HEK293 (cell line): ENCODE measurements at regions not wholly inside any gene's neighbourhood (a gene's known extent, or its start where the extent isn't known, plus 50 kb on each side); places are given as distances from the start of the nearest gene placed in this dataset.

Source experiments
- CTCF ChIA-PET: fragments of 350-600 bp; formaldehyde crosslinking; extraction: SDS; loops from one replicate; lab custom pipeline; 2021; ENCODE audit warnings: antibody characterized with exemption; lab: Yijun Ruan, JAX
- POLR2A ChIA-PET: fragments of 300-600 bp; formaldehyde crosslinking; extraction: SDS; loops from one replicate; lab custom pipeline; 2020; ENCODE audit warnings: antibody characterized with exemption, inconsistent platforms; lab: Yijun Ruan, JAX
- H3K27ac ChIP-seq: fragments of 200-500 bp; sonication (Bioruptor generic); 2 replicates; pipeline ENCODE4 v1.5.1; 2014; ENCODE audit warnings: low read depth, low read length, control low read depth, inconsistent platforms; ENCODE audit errors: extremely low read depth
- H3K36me3 ChIP-seq, 2 experiments: fragments of 200-500 bp in 1 of 2; sonication (Bioruptor generic) in 1 of 2; 1 replicate in 1 of 2; 2 replicates in 1 of 2; pipeline ENCODE4 v1.5.1; 2014 to 2017; ENCODE audit warnings: inconsistent platforms in 2 of 2, low read length in 2 of 2; ENCODE audit not compliant: control insufficient read depth in 2 of 2, insufficient read depth in 1 of 2
- H3K4me1 ChIP-seq: fragments of 200-500 bp; sonication (Bioruptor generic); 2 replicates; pipeline ENCODE4 v1.5.1; 2014; ENCODE audit warnings: mild to moderate bottlenecking, low read length, inconsistent platforms; ENCODE audit not compliant: control insufficient read depth, insufficient read depth
- H3K4me3 ChIP-seq: 2 replicates; pipeline ENCODE4 v1.5.1; 2011; ENCODE audit warnings: low read depth, mild to moderate bottlenecking, control low read depth, low read length, moderate library complexity
- H3K9me3 ChIP-seq: fragments of 200-500 bp; sonication (Bioruptor generic); 2 replicates; pipeline ENCODE4 v1.5.1; 2014; ENCODE audit warnings: low read depth, low read length, inconsistent platforms; ENCODE audit not compliant: control insufficient read depth, insufficient read depth
- ELK4 ChIP-seq: IDR thresholded peaks from 2 replicates; pipeline ENCODE4 v1.6.1; 2011; ENCODE audit warnings: mild to moderate bottlenecking, low read depth, low read length, borderline replicate concordance
- GFI1B ChIP-seq: fragments of 450-650 bp; formaldehyde crosslinking; IDR thresholded peaks from 2 replicates; pipeline ENCODE4 v1.5.1; 2016; ENCODE audit warnings: missing biosample characterization, missing genetic modification characterization
- MEIS1 ChIP-seq: sonication (generic); formaldehyde crosslinking; IDR thresholded peaks from 2 replicates; pipeline ENCODE4 v1.8.1; 2022; ENCODE audit warnings: missing genetic modification reagents, mild to moderate bottlenecking, borderline replicate concordance
- PRDM6 ChIP-seq: fragments of 450-650 bp; formaldehyde crosslinking; IDR thresholded peaks from 2 replicates; pipeline ENCODE4 v1.5.1; 2017; ENCODE audit warnings: missing biosample characterization, missing genetic modification characterization
- RBAK ChIP-seq: fragments of 450-650 bp; formaldehyde crosslinking; IDR thresholded peaks from 2 replicates; pipeline ENCODE4 v1.5.1; 2016; ENCODE audit warnings: missing biosample characterization, missing genetic modification characterization
- YY2 ChIP-seq: fragments of 450-650 bp; formaldehyde crosslinking; IDR thresholded peaks from 2 replicates; pipeline ENCODE4 v1.5.1; 2016; ENCODE audit warnings: missing biosample characterization, missing genetic modification characterization
- ZBTB44 ChIP-seq: fragments of 450-650 bp; IDR thresholded peaks from 2 replicates; pipeline ENCODE4 v1.5.1; 2018; ENCODE audit warnings: missing biosample characterization, mild to moderate bottlenecking, missing genetic modification characterization
- ZBTB8A ChIP-seq: fragments of 450-650 bp; formaldehyde crosslinking; IDR thresholded peaks from 2 replicates; pipeline ENCODE4 v1.5.1; 2016; ENCODE audit warnings: missing biosample characterization, missing genetic modification characterization
- ZFHX2 ChIP-seq: fragments of 450-650 bp; formaldehyde crosslinking; conservative IDR thresholded peaks from 2 replicates; pipeline ENCODE4 v1.5.1; 2016; ENCODE audit warnings: missing biosample characterization, missing genetic modification characterization
- ZNF121 ChIP-seq: fragments of 450-650 bp; formaldehyde crosslinking; IDR thresholded peaks from 2 replicates; pipeline ENCODE4 v1.5.1; 2016; ENCODE audit warnings: missing biosample characterization, missing genetic modification characterization
- ZNF148 ChIP-seq: fragments of 450-650 bp; formaldehyde crosslinking; IDR thresholded peaks from 2 replicates; pipeline ENCODE4 v1.5.0; 2017; ENCODE audit warnings: missing biosample characterization, missing genetic modification characterization, borderline replicate concordance
- ZNF24 ChIP-seq: fragments of 450-650 bp; formaldehyde crosslinking; IDR thresholded peaks from 2 replicates; pipeline ENCODE4 v1.5.1; 2016; ENCODE audit warnings: missing biosample characterization, missing genetic modification characterization
- ZNF248 ChIP-seq: fragments of 450-650 bp; formaldehyde crosslinking; IDR thresholded peaks from 2 replicates; pipeline ENCODE4 v1.5.1; 2017; ENCODE audit warnings: missing biosample characterization, missing genetic modification characterization
- ZNF280C ChIP-seq: fragments of 450-650 bp; formaldehyde crosslinking; IDR thresholded peaks from 2 replicates; pipeline ENCODE4 v1.5.1; 2016; ENCODE audit warnings: missing biosample characterization, missing genetic modification characterization
- ZNF311 ChIP-seq: fragments of 450-650 bp; formaldehyde crosslinking; IDR thresholded peaks from 2 replicates; pipeline ENCODE4 v1.5.1; 2017; ENCODE audit warnings: missing biosample characterization, missing genetic modification characterization, borderline replicate concordance
- ZNF473 ChIP-seq: fragments of 450-650 bp; formaldehyde crosslinking; IDR thresholded peaks from 2 replicates; pipeline ENCODE4 v1.5.1; 2017; ENCODE audit warnings: missing biosample characterization, missing genetic modification characterization
- ZNF48 ChIP-seq: fragments of 450-650 bp; formaldehyde crosslinking; IDR thresholded peaks from 2 replicates; pipeline ENCODE4 v1.5.1; 2016; ENCODE audit warnings: missing biosample characterization, missing genetic modification characterization
- ZNF510 ChIP-seq: fragments of 450-650 bp; formaldehyde crosslinking; IDR thresholded peaks from 2 replicates; pipeline ENCODE4 v1.5.1; 2018; ENCODE audit warnings: mild to moderate bottlenecking, missing genetic modification characterization, missing biosample characterization; ENCODE audit not compliant: insufficient replicate concordance
- ZNF530 ChIP-seq: fragments of 450-650 bp; formaldehyde crosslinking; IDR thresholded peaks from 2 replicates; pipeline ENCODE4 v1.5.1; 2016; ENCODE audit warnings: low read depth, missing biosample characterization, missing genetic modification characterization
- ZNF555 ChIP-seq: fragments of 450-650 bp; formaldehyde crosslinking; conservative IDR thresholded peaks from 2 replicates; pipeline ENCODE4 v1.5.1; 2017; ENCODE audit warnings: missing biosample characterization, mild to moderate bottlenecking, missing genetic modification characterization, inconsistent platforms
- ZNF561 ChIP-seq: fragments of 450-650 bp; IDR thresholded peaks from 2 replicates; pipeline ENCODE4 v1.5.1; 2018; ENCODE audit warnings: missing biosample characterization, missing genetic modification characterization, borderline replicate concordance
- ZNF621 ChIP-seq: fragments of 450-650 bp; formaldehyde crosslinking; IDR thresholded peaks from 2 replicates; pipeline ENCODE4 v1.5.1; 2017; ENCODE audit warnings: missing biosample characterization, missing genetic modification characterization
- ZNF626 ChIP-seq: fragments of 450-650 bp; sonication (Bioruptor Pico); formaldehyde crosslinking; IDR thresholded peaks from 2 replicates; pipeline ENCODE4 v1.5.1; 2018; ENCODE audit warnings: missing biosample characterization, missing genetic modification characterization, inconsistent platforms
- ZNF629 ChIP-seq: fragments of 450-650 bp; formaldehyde crosslinking; IDR thresholded peaks from 2 replicates; pipeline ENCODE4 v1.5.1; 2017; ENCODE audit warnings: missing biosample characterization, missing genetic modification characterization
- ZNF645 ChIP-seq: fragments of 450-650 bp; formaldehyde crosslinking; IDR thresholded peaks from 2 replicates; pipeline ENCODE4; 2016; ENCODE audit warnings: missing biosample characterization, missing genetic modification characterization
- ZNF76 ChIP-seq: fragments of 450-650 bp; formaldehyde crosslinking; IDR thresholded peaks from 2 replicates; pipeline ENCODE4; 2016; ENCODE audit warnings: low read depth, missing biosample characterization, missing genetic modification characterization, borderline replicate concordance
- ZNF843 ChIP-seq: fragments of 450-650 bp; formaldehyde crosslinking; IDR thresholded peaks from 2 replicates; pipeline ENCODE4 v1.5.1; 2016; ENCODE audit warnings: missing biosample characterization, missing genetic modification characterization

- TF ChIP-seq PRDM6 (tag by site-specific recombination): no peak
- TF ChIP-seq ZNF621: no peak
- TF ChIP-seq ZNF48 (tag by site-specific recombination): no peak
- TF ChIP-seq MEIS1: no peak
- TF ChIP-seq ZFHX2: no peak
- TF ChIP-seq ZNF530 (tag by site-specific recombination): no peak
- TF ChIP-seq YY2 (tag by site-specific recombination): no peak
- TF ChIP-seq GFI1B (tag by site-specific recombination): no peak
- no peak for TF ChIP-seq ZNF148 (tag by site-specific recombination)
- no peak for TF ChIP-seq ZNF76 (tag by site-specific recombination)
- no peak for TF ChIP-seq ZNF645 (tag by site-specific recombination)
These were observed 118.3 kb downstream of the KLF6 start (continued) for GRCh38 chr10:3666525-3667302.

GRCh38 chr10:3665316-3665908, 119.6 kb downstream of the KLF6 start:
- H3K36me3 ChIP-seq: no peaks in the 10 kb centered on the region
- ChIA-PET POLR2A (no interaction called here), CTCF (no interaction called here)
- H3K27ac ChIP-seq: no peak overlapping the region
- H3K9me3 ChIP-seq: no peaks in the 10 kb centered on the region
- H3K4me1 ChIP-seq: no peaks in the 10 kb centered on the region
- H3K4me3 ChIP-seq: no peak overlapping the region
- TF ChIP-seq ZNF121 (tag by site-specific recombination): no peak
- no peak for TF ChIP-seq ZNF248
- TF ChIP-seq ZNF280C (tag by site-specific recombination): no peak
- TF ChIP-seq ZNF561 (tag by site-specific recombination): no peak
- TF ChIP-seq ZNF311 (tag by site-specific recombination): no peak
- TF ChIP-seq ZNF626 (tag by site-specific recombination): no peak
- no peak for TF ChIP-seq ZNF629 (tag by site-specific recombination)
- no peak for TF ChIP-seq ELK4
- no peak for TF ChIP-seq ZNF24 (tag by site-specific recombination)
- no peak for TF ChIP-seq ZNF473 (tag by site-specific recombination)
- TF ChIP-seq RBAK (tag by site-specific recombination): no peak
- TF ChIP-seq ZNF843 (tag by site-specific recombination): no peak
- TF ChIP-seq ZNF510: no peak
- TF ChIP-seq ZBTB8A (tag by site-specific recombination): no peak
- no peak for TF ChIP-seq ZNF555
- no peak for TF ChIP-seq ZBTB44
